B cell (primary cell): ENCODE measurements at regions not wholly inside any gene's neighbourhood (a gene's known extent, or its start where the extent isn't known, plus 50 kb on each side); places are given as distances from the start of the nearest gene placed in this dataset.

Source experiments
- EZH2 ChIP-seq: IDR thresholded peaks from 2 replicates; pipeline ENCODE4 v1.6.1; 2012; ENCODE audit warnings: borderline replicate concordance, low read depth, mild to moderate bottlenecking, moderate library complexity, low read length; ENCODE audit not compliant: insufficient read depth, poor library complexity, severe bottlenecking
- TF ChIP-seq, protein P1 (sequence below): fragments of 200-600 bp; IDR thresholded peaks from one replicate; pipeline ENCODE4 v1.8.0; 2022; ENCODE audit warnings: antibody characterized with exemption, mild to moderate bottlenecking

GRCh38 chr2:129727286-129727685, 252.2 kb upstream of the RAB6C start:
- TF ChIP-seq, protein P1, sequence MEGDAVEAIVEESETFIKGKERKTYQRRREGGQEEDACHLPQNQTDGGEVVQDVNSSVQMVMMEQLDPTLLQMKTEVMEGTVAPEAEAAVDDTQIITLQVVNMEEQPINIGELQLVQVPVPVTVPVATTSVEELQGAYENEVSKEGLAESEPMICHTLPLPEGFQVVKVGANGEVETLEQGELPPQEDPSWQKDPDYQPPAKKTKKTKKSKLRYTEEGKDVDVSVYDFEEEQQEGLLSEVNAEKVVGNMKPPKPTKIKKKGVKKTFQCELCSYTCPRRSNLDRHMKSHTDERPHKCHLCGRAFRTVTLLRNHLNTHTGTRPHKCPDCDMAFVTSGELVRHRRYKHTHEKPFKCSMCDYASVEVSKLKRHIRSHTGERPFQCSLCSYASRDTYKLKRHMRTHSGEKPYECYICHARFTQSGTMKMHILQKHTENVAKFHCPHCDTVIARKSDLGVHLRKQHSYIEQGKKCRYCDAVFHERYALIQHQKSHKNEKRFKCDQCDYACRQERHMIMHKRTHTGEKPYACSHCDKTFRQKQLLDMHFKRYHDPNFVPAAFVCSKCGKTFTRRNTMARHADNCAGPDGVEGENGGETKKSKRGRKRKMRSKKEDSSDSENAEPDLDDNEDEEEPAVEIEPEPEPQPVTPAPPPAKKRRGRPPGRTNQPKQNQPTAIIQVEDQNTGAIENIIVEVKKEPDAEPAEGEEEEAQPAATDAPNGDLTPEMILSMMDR = no peak
- no peak for TF ChIP-seq EZH2
